Heart left ventricle (tissue), 16 donors: ENCODE measurements at regions not wholly inside any gene's neighbourhood (a gene's known extent, or its start where the extent isn't known, plus 50 kb on each side); places are given as distances from the start of the nearest gene placed in this dataset.

Source experiments
- ATAC-seq, 4 donors: fragments of 200-7000 bp; cut with Tn5 transposase; one replicate each; pipeline ENCODE4 v1.9.1; 2020 to 2022; ENCODE audit warnings: moderate library complexity in 4 of 4, mild to moderate bottlenecking in 3 of 4, moderate number of reproducible peaks in 1 of 4
- DNase-seq, 5 donors: peaks; one replicate each; pipeline ENCODE4 v3.0.0-alpha.2; 2020
- H3K27ac ChIP-seq, 12 donors: fragments of 200-600 bp; sonication (generic) in 4 of 12; one replicate each; pipeline versions ENCODE4 v1.5.0 to v1.8.0; 2016 to 2022; ENCODE audit warnings: mild to moderate bottlenecking in 2 of 12
- H3K27me3 ChIP-seq, 9 donors: fragments of 200-600 bp; sonication (generic) in 2 of 9; one replicate each; pipeline versions ENCODE4 v1.5.1 to v1.8.0; 2016 to 2022; ENCODE audit warnings: mild to moderate bottlenecking in 3 of 9
- H3K36me3 ChIP-seq, 9 donors: fragments of 200-600 bp; sonication (generic) in 2 of 9; one replicate each; pipeline versions ENCODE4 v1.5.0 to v1.8.0; 2018 to 2022; ENCODE audit warnings: mild to moderate bottlenecking in 2 of 9
- H3K4me1 ChIP-seq, 12 donors: fragments of 200-600 bp; sonication (generic) in 4 of 12; one replicate each; pipeline versions ENCODE4 v1.5.0 to v1.8.0; 2016 to 2022; ENCODE audit warnings: mild to moderate bottlenecking in 3 of 12
- H3K4me3 ChIP-seq, 12 donors: fragments of 200-600 bp; sonication (generic) in 4 of 12; one replicate each; pipeline versions ENCODE4 v1.5.0 to v1.8.0; 2017 to 2022; ENCODE audit warnings: mild to moderate bottlenecking in 9 of 12, moderate library complexity in 4 of 12
- H3K9me3 ChIP-seq, 12 donors: fragments of 200-600 bp; sonication (generic) in 4 of 12; one replicate each; pipeline versions ENCODE4 v1.5.0 to v1.8.0; 2016 to 2022; ENCODE audit warnings: mild to moderate bottlenecking in 1 of 12
- POLR2A ChIP-seq, 2 donors: fragments of 450-650 bp; IDR thresholded peaks; one replicate each; pipeline ENCODE4 v1.6.1; 2017; ENCODE audit warnings: antibody characterized with exemption in 2 of 2, mild to moderate bottlenecking in 2 of 2, moderate library complexity in 2 of 2
- WGBS, 4 donors: extraction: QIAGEN DNeasy Blood & Tissue Kit in 2 of 4; methylation state at CpG; one replicate each; pipeline versions ENCODE4 v1.1.5 to v1.1.7; 2013 to 2018; 5-methylcytosine and 5-hydroxymethylcytosine counted together
- intact Hi-C, 10 donors: fragments of 100-400 bp; cut with DNase I; formaldehyde crosslinking; loops; one replicate each; pipeline versions ENCODE4 v1.11.1 to v1.14.2; 2022
- TF ChIP-seq, protein P1 (sequence below), 12 donors: fragments of 200-600 bp; sonication (generic) in 4 of 12; IDR thresholded peaks; one replicate each; pipeline versions ENCODE4 v1.5.0 to v1.8.0; 2018 to 2022; ENCODE audit warnings: antibody characterized with exemption in 12 of 12, mild to moderate bottlenecking in 5 of 12
- donor health status: ischemic (EF 13 %, LVEDD 7.1; RV severe dilation, severe dysfunction).
- donor health status: healthy with polysubstance abuse.
- donor health status: DM: no; HTN: yes; CAD: no.
- donor health status: DM: no; HTN: no; CAD: no.
- donor health status: ischemic (EF 25% LVEDD 6.9; RV normal size, moderate dysfunction).
- donor health status: ischemic (EF 25% LVEDD 5.7; RV mildly dilated, moderate dysfunction).
- donor health status: healthy.
- donor health status: DM: yes; HTN: yes; CAD: no.
- donor health status: ischemic (EF 35%, LVEDD 5.7; RV mildly dilated, moderate dysfunction).
- donor health status: nonischemic (EF 11% LVEDD 7.7; RV severe dilation, severe dysfunction).
- donor health status: DM: yes; HTN: yes; CAD: no.
- donor health status: PGD.
- donor health status: ischemic (EF 29% LVEDD 5.4; RV normal size, mild dysfunction).
- donor health status: nonischemic (EF 23%, LVEDD 6.1; RV moderate dilation, normal function).

DNA sequence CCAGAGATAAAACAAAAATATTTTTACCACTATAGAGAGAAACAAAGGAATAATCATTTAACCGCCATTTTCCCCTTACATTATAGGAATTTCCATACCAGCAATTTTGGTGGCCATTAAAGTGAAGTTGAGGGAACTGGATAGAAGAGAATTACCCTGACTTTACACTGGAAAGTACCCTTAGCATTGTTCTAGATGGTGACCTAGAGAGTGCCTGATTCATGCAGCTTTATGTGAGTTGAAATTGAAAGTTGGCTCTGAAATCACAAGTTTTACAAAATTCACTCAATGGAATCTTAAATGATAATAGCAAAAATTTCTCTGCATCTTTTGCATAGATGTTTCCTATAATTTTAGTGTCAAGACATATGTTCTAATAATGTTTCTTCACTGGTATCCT lies 55.7 kb upstream of the PREP start:
- Histone ChIP-seq H3K27me3 (no peaks in the 10 kb centered on the region), H3K36me3 (no peaks in the 10 kb centered on the region), H3K4me3 (peak overlapping the region in 1 of 12 donors; percentile 12), H3K9me3 (peaks cover 0 to 13% (median 3%) of the 10 kb centered on the region in 12 donors), H3K27ac (peak overlapping the region in 1 of 12 donors; percentile 17), H3K4me1 (peaks cover 0 to 20% (median 0%) of the 10 kb centered on the region in 12 donors)
- WGBS, 4 donors: 93 to 100% (median 95%) methylated on average over 1 of the region's 1 CpG
- no peak for ATAC-seq
- TF ChIP-seq, protein P1, sequence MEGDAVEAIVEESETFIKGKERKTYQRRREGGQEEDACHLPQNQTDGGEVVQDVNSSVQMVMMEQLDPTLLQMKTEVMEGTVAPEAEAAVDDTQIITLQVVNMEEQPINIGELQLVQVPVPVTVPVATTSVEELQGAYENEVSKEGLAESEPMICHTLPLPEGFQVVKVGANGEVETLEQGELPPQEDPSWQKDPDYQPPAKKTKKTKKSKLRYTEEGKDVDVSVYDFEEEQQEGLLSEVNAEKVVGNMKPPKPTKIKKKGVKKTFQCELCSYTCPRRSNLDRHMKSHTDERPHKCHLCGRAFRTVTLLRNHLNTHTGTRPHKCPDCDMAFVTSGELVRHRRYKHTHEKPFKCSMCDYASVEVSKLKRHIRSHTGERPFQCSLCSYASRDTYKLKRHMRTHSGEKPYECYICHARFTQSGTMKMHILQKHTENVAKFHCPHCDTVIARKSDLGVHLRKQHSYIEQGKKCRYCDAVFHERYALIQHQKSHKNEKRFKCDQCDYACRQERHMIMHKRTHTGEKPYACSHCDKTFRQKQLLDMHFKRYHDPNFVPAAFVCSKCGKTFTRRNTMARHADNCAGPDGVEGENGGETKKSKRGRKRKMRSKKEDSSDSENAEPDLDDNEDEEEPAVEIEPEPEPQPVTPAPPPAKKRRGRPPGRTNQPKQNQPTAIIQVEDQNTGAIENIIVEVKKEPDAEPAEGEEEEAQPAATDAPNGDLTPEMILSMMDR (IDR thresholded peaks at IDR 0.05): no peak
- no peak for TF ChIP-seq POLR2A (IDR thresholded peaks at IDR 0.05)
- intact Hi-C loops: no loop called here
- DNase-seq: no peak

DNA sequence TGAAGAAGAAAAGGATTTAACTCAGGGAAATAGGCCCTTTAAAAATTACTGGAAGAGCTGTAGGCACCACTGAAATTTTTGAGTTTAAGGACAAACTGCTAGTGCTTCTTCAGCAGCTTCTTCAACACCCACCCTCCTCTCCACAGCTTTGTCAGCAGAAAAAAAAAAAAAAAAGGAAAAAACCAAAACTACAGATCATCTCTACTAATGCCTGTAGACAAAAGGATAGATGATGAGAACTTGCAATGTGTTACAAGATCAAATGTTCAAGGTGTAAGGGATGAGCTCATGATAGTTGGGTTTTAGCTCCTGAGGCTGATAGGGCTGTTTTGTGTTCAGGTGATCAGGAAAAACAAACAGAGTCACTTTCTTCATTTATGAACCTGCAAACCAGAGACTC lies 55.2 kb upstream of the PREP start:
- intact Hi-C loops: no loop called here
- Histone ChIP-seq H3K9me3 (peaks cover 0 to 13% (median 3%) of the 10 kb centered on the region in 12 donors), H3K27ac (peak overlapping the region in 1 of 12 donors; percentile 17), H3K27me3 (no peaks in the 10 kb centered on the region), H3K4me3 (no peak overlapping the region), H3K4me1 (peaks cover 0 to 24% (median 0%) of the 10 kb centered on the region in 12 donors), H3K36me3 (no peaks in the 10 kb centered on the region)
- ATAC-seq (no peak), DNase-seq (no peak)
- no peak for TF ChIP-seq POLR2A (IDR thresholded peaks at IDR 0.05)
- TF ChIP-seq, protein P1 (IDR thresholded peaks at IDR 0.05): no peak

DNA sequence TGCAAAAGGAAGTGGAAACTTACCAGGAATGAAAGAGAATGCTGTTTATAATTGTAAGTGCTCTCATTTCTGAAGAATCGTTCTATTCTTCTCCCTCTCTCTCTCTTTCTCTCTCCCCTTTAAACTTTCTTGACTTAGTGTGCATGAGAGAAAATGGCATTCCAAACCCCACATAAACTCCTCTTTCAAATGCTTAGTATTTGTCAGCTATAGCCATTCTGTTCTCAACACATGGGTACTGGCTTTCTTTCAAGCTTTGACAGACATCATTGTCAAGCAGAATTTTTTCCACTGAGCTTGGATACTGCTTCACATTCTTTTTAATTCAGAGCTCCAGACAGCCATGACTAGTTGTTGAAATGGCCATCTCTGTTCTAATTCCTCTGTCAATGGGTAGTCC lies 51.1 kb upstream of the PREP start:
- H3K4me1 ChIP-seq: peaks cover 0 to 17% (median 0%) of the 10 kb centered on the region in 12 donors
- H3K27ac ChIP-seq: peak overlapping the region in 1 of 12 donors; percentile 69
- no peak for TF ChIP-seq POLR2A (IDR thresholded peaks at IDR 0.05)
- TF ChIP-seq, protein P1 (IDR thresholded peaks at IDR 0.05): no peak
- no peaks in the 10 kb centered on the region for H3K9me3 ChIP-seq
- ATAC-seq (peak in 2 of 4 donors; percentile 38 to 71), DNase-seq (no peak)
- no peaks in the 10 kb centered on the region for H3K27me3 ChIP-seq
- peak overlapping the region in 1 of 12 donors; percentile 30 for H3K4me3 ChIP-seq
- intact Hi-C loops: no loop called here
- 56 to 79% (median 65%) methylated on average over 1 of the region's 1 CpG for WGBS, 4 donors
- no peaks in the 10 kb centered on the region for H3K36me3 ChIP-seq

DNA sequence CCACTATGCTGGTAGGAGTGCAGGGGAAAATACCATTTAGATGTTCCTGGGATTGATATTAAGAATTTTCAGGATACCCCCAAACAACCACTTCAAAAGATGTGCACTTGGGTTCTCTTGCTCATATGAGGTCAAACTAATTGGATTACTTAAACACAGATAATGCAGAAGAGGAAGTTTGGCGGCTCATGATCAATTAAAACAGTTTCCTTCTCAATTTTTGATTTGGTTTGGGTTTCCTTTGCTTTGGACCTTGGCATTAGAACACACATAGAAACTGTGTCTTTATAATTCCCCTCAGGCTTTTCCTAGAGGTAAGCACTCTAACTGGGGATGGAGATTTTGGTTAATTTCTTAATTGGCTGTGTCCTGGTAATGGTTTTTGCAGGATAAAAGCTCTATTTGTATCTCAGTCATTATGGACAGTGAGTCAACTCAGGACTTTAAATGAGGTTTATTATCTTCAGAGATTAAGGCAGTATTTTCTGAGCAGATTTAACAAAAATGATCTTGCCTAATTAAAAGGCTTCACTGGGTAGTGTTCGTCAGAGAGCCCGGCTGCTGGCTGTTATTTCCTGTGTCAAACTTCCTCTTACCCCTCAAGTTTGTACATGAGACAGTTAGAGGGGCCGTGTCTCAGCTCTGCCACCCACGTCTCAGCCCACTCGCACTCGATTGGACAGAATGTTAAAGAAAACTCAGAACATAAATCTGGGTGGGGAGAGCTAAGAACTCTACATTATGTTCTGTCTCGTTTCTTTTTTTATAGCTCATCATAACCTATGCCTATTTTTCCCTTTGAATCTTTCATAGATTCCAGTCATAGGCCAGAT lies 50.3 kb upstream of the PREP start:
- TF ChIP-seq, protein P1 (IDR thresholded peaks at IDR 0.05): no peak
- no peak for TF ChIP-seq POLR2A (IDR thresholded peaks at IDR 0.05)
- peak overlapping the region in 1 of 12 donors; percentile 30 for H3K4me3 ChIP-seq
- intact Hi-C loops: no loop called here
- H3K4me1 ChIP-seq: peaks cover 0 to 12% (median 0%) of the 10 kb centered on the region in 12 donors
- H3K27me3 ChIP-seq: no peaks in the 10 kb centered on the region
- peak in 2 of 4 donors; percentile 42 to 53 for ATAC-seq
- H3K36me3 ChIP-seq: no peaks in the 10 kb centered on the region
- WGBS, 4 donors: 57 to 68% (median 62%) methylated on average over 8 of the region's 8 CpGs
- H3K27ac ChIP-seq: peak overlapping the region in 2 of 12 donors; percentile 23 to 69
- H3K9me3 ChIP-seq: no peaks in the 10 kb centered on the region
- no peak for DNase-seq
